ENCODE measurements at regions not wholly inside any gene's neighbourhood (a gene's known extent, or its start where the extent isn't known, plus 50 kb on each side); places are given as distances from the start of the nearest gene placed in this dataset.

GRCh38 chr2:147172493-147173188 lies 672.2 kb upstream of the ACVR2A start:
- TF ChIP-seq, protein P1, sequence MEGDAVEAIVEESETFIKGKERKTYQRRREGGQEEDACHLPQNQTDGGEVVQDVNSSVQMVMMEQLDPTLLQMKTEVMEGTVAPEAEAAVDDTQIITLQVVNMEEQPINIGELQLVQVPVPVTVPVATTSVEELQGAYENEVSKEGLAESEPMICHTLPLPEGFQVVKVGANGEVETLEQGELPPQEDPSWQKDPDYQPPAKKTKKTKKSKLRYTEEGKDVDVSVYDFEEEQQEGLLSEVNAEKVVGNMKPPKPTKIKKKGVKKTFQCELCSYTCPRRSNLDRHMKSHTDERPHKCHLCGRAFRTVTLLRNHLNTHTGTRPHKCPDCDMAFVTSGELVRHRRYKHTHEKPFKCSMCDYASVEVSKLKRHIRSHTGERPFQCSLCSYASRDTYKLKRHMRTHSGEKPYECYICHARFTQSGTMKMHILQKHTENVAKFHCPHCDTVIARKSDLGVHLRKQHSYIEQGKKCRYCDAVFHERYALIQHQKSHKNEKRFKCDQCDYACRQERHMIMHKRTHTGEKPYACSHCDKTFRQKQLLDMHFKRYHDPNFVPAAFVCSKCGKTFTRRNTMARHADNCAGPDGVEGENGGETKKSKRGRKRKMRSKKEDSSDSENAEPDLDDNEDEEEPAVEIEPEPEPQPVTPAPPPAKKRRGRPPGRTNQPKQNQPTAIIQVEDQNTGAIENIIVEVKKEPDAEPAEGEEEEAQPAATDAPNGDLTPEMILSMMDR (IDR thresholded peaks at IDR 0.05): no peak
- TF ChIP-seq POLR2A (IDR thresholded peaks at IDR 0.05) (no peak), POLR2AphosphoS5 (IDR thresholded peaks at IDR 0.05) (no peak)

Measured in suprapubic skin (tissue), 4 donors.